Neural cell (in vitro differentiated cells): ENCODE measurements at regions not wholly inside any gene's neighbourhood (a gene's known extent, or its start where the extent isn't known, plus 50 kb on each side); places are given as distances from the start of the nearest gene placed in this dataset.

Source experiments
- CTCF ChIP-seq: fragments of 450-650 bp; IDR thresholded peaks from 2 replicates; pipeline ENCODE4 v1.5.1; 2014; ENCODE audit warnings: antibody characterized with exemption, mild to moderate bottlenecking, moderate library complexity; ENCODE audit not compliant: poor library complexity, severe bottlenecking
- EP300 ChIP-seq: fragments of 450-650 bp; conservative IDR thresholded peaks from 2 replicates; pipeline ENCODE4 v1.6.1; 2014; ENCODE audit warnings: antibody characterized with exemption, mild to moderate bottlenecking, moderate library complexity; ENCODE audit not compliant: poor library complexity, severe bottlenecking
- EZH2 ChIP-seq: fragments of 200-600, 300-800 bp; shearing (Covaris generic), sonication (generic); IDR thresholded peaks from 2 replicates; pipeline ENCODE4 v1.6.1; 2014; ENCODE audit warnings: antibody characterized with exemption, low read length, borderline replicate concordance, mild to moderate bottlenecking; ENCODE audit not compliant: insufficient read depth, poor library complexity, severe bottlenecking
- MXI1 ChIP-seq: fragments of 450-650 bp; conservative IDR thresholded peaks from 2 replicates; pipeline ENCODE4 v1.6.1; 2014; ENCODE audit warnings: antibody characterized with exemption, mild to moderate bottlenecking; ENCODE audit not compliant: poor library complexity, severe bottlenecking
- POLR2AphosphoS5 ChIP-seq: IDR thresholded peaks from 2 replicates; pipeline ENCODE4 v1.6.1; 2012
- RAD21 ChIP-seq: fragments of 450-650 bp; conservative IDR thresholded peaks from 2 replicates; pipeline ENCODE4 v1.6.1; 2014; ENCODE audit warnings: antibody characterized with exemption, mild to moderate bottlenecking, moderate library complexity
- REST ChIP-seq: IDR thresholded peaks from 2 replicates; pipeline ENCODE4 v1.6.1; 2012; ENCODE audit warnings: borderline replicate concordance
- SMC3 ChIP-seq: fragments of 450-650 bp; conservative IDR thresholded peaks from 2 replicates; pipeline ENCODE4 v1.6.1; 2014; ENCODE audit warnings: antibody characterized with exemption, mild to moderate bottlenecking, moderate library complexity; ENCODE audit not compliant: poor library complexity
- TAF1 ChIP-seq: IDR thresholded peaks from 2 replicates; pipeline ENCODE4 v1.6.1; 2012; ENCODE audit warnings: low read depth

GRCh38 chr15:66940368-66940767 lies 125.0 kb upstream of the SMAD3 start:
- no peak for TF ChIP-seq CTCF
- TF ChIP-seq REST = no peak
- TF ChIP-seq EZH2 = no peak
- peak; percentile 73 for TF ChIP-seq POLR2AphosphoS5
- TF ChIP-seq RAD21 = no peak
- peak; percentile 95 for TF ChIP-seq EP300
- no peak for TF ChIP-seq TAF1
- no peak for TF ChIP-seq SMC3
- no peak for TF ChIP-seq MXI1
